Chondrocyte (in vitro differentiated cells): ENCODE measurements at regions not wholly inside any gene's neighbourhood (a gene's known extent, or its start where the extent isn't known, plus 50 kb on each side); places are given as distances from the start of the nearest gene placed in this dataset.

Source experiments
- DNase-seq: peaks from one replicate; pipeline ENCODE4 v3.0.0; 2021; ENCODE audit warnings: mixed read lengths, low spot score
- H3K27ac Mint-ChIP-seq: one replicate; pipeline ENCODE4 v1.8.0; 2021; ENCODE audit warnings: mild to moderate bottlenecking, moderate library complexity, mixed read lengths; ENCODE audit not compliant: unreplicated experiment
- H3K27me3 Mint-ChIP-seq: 2 replicates; pipeline ENCODE4 v1.8.0; 2021; ENCODE audit warnings: low read depth, mixed read lengths
- H3K36me3 Mint-ChIP-seq: 2 replicates; pipeline ENCODE4 v1.8.0; 2021; ENCODE audit warnings: low read depth, mixed read lengths
- H3K4me1 Mint-ChIP-seq: 2 replicates; pipeline ENCODE4 v1.8.0; 2021; ENCODE audit warnings: low read depth, mild to moderate bottlenecking, mixed read lengths
- H3K4me3 Mint-ChIP-seq: one replicate; pipeline ENCODE4 v1.8.0; 2021; ENCODE audit warnings: mild to moderate bottlenecking, moderate library complexity, mixed read lengths; ENCODE audit not compliant: unreplicated experiment
- H3K9me3 Mint-ChIP-seq: 2 replicates; pipeline ENCODE4 v1.8.0; 2021; ENCODE audit warnings: low read depth, mixed read lengths
- TF ChIP-seq, protein P1 (sequence below): fragments of 200-600 bp; sonication (generic); IDR thresholded peaks from 2 replicates; pipeline ENCODE4 v1.5.0; 2021; ENCODE audit warnings: antibody characterized with exemption, mild to moderate bottlenecking, moderate library complexity

DNA sequence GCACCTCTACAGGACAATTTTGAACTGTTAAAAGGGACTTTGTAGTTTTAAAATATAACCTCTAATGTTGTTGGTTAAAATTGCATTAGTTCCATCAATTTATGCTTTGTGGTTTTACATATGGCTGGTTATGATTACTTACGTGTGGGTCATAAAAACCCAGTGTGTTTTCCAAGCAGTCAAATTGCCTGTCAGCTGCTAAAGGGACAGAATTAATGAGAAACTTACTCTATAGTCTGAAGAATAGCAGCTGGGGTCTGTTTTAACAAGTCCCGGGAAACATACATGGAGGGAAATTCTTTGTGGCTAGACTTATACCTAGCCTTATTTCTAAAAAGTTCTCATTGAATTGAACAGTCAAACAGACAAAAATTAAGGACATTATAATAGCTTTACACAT lies 820.9 kb upstream of the ADGRL4 start:
- H3K27ac Mint-ChIP-seq: no peak overlapping the region
- no peak for DNase-seq
- H3K4me3 Mint-ChIP-seq: no peak overlapping the region
- no peaks in the 10 kb centered on the region for H3K9me3 Mint-ChIP-seq
- no peaks in the 10 kb centered on the region for H3K36me3 Mint-ChIP-seq
- TF ChIP-seq, protein P1, sequence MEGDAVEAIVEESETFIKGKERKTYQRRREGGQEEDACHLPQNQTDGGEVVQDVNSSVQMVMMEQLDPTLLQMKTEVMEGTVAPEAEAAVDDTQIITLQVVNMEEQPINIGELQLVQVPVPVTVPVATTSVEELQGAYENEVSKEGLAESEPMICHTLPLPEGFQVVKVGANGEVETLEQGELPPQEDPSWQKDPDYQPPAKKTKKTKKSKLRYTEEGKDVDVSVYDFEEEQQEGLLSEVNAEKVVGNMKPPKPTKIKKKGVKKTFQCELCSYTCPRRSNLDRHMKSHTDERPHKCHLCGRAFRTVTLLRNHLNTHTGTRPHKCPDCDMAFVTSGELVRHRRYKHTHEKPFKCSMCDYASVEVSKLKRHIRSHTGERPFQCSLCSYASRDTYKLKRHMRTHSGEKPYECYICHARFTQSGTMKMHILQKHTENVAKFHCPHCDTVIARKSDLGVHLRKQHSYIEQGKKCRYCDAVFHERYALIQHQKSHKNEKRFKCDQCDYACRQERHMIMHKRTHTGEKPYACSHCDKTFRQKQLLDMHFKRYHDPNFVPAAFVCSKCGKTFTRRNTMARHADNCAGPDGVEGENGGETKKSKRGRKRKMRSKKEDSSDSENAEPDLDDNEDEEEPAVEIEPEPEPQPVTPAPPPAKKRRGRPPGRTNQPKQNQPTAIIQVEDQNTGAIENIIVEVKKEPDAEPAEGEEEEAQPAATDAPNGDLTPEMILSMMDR: no peak
- H3K27me3 Mint-ChIP-seq: no peaks in the 10 kb centered on the region
- H3K4me1 Mint-ChIP-seq: no peaks in the 10 kb centered on the region

DNA sequence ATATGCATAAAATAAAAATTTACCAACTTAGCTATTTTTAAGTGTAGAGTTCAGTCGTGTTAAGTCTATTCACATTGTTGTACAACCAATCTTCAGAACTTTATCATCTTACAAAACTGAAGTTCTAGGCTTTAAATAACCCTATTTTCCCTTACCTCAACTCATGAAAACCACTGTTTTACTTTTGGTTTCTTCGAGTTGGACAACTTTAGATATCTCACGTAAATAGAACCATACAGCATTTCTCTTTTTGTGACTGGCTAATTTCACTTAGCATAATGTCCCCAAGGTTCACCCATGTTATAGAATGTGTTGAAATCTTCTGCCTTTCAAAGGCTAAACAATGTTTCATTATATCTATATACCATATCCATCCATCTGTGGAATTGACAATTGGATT lies 819.0 kb upstream of the ADGRL4 start:
- no peaks in the 10 kb centered on the region for H3K36me3 Mint-ChIP-seq
- no peaks in the 10 kb centered on the region for H3K9me3 Mint-ChIP-seq
- TF ChIP-seq, protein P1: no peak
- H3K4me1 Mint-ChIP-seq: no peaks in the 10 kb centered on the region
- H3K27me3 Mint-ChIP-seq: no peaks in the 10 kb centered on the region
- DNase-seq: no peak
- H3K4me3 Mint-ChIP-seq: no peak overlapping the region
- H3K27ac Mint-ChIP-seq: no peak overlapping the region

DNA sequence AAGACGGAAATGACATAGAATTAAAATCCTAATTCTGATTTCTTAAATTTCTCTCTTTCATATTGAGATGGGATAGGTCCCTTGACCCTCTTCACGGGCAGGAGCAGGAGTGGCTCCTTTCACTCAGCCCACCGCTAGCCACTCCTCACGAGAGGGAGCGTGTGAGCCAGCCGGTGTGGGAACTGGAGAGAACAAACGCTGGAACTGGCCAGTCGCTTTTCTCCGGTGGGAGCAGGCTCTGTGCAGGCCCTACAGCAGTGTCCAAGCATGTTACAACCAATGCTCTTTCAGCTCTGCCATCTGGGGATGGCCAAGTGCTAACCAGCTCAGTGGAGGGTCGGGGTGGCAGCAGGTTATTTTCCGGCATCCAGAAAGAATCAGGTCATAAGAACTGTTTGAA lies 815.5 kb upstream of the ADGRL4 start:
- H3K4me3 Mint-ChIP-seq: no peak overlapping the region
- TF ChIP-seq, protein P1: no peak
- no peaks in the 10 kb centered on the region for H3K4me1 Mint-ChIP-seq
- H3K9me3 Mint-ChIP-seq: no peaks in the 10 kb centered on the region
- no peaks in the 10 kb centered on the region for H3K27me3 Mint-ChIP-seq
- H3K27ac Mint-ChIP-seq: no peak overlapping the region
- DNase-seq: no peak
- H3K36me3 Mint-ChIP-seq: no peaks in the 10 kb centered on the region

DNA sequence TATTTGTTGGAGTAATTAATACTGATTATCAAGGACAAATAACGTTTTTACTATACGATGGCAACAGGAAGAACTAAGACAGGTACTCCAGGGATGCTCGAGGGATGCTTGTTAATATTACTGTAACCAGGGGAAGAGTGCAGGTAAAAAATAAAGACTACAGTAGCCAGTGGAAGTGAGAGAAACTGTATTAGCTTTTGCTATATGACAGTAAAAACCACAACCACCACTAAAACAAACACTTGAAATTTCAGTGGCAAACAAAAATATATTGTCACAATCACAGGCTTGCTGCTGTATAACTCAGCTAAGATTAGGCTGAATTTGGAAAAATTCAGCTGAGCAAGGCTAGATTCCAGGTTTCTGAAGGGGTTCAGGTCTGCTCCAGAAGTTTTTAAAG lies 812.6 kb upstream of the ADGRL4 start:
- TF ChIP-seq, protein P1: no peak
- no peaks in the 10 kb centered on the region for H3K27me3 Mint-ChIP-seq
- H3K9me3 Mint-ChIP-seq: no peaks in the 10 kb centered on the region
- no peak for DNase-seq
- H3K36me3 Mint-ChIP-seq: no peaks in the 10 kb centered on the region
- H3K27ac Mint-ChIP-seq: no peak overlapping the region
- H3K4me1 Mint-ChIP-seq: no peaks in the 10 kb centered on the region
- no peak overlapping the region for H3K4me3 Mint-ChIP-seq

DNA sequence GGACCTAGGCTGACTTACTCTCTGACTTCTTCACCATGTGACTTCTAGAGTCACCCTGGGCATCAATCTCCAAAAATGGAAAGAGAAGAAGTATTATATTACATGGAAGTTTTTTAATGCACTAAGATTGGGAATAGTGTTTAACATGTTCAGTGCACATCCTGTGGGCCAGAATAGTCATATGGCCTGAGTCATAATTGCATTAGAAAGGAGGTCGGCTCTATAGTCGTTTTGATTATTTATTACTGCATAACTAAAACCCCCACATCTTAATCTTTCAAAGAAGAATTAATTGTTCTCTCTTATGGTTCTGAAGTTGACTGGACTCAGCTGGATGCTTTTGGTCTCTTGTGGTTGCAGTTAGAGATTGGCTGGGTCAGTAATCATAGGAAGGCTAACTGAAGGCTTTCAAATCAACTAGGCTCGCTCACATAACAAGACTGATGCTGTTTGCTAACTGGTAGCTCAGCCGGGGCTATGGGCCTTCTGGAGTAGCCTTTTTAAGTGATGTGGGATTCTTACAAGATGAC lies 810.6 kb upstream of the ADGRL4 start:
- H3K4me1 Mint-ChIP-seq: no peaks in the 10 kb centered on the region
- H3K36me3 Mint-ChIP-seq: no peaks in the 10 kb centered on the region
- DNase-seq: no peak

More for the DNA sequence above, 810.6 kb upstream of the ADGRL4 start:
- TF ChIP-seq, protein P1: no peak
- no peak overlapping the region for H3K27ac Mint-ChIP-seq
- no peak overlapping the region for H3K4me3 Mint-ChIP-seq
- H3K27me3 Mint-ChIP-seq: no peaks in the 10 kb centered on the region
- no peaks in the 10 kb centered on the region for H3K9me3 Mint-ChIP-seq
